ENCODE measurements at regions not wholly inside any gene's neighbourhood (a gene's known extent, or its start where the extent isn't known, plus 50 kb on each side); places are given as distances from the start of the nearest gene placed in this dataset.

DNA sequence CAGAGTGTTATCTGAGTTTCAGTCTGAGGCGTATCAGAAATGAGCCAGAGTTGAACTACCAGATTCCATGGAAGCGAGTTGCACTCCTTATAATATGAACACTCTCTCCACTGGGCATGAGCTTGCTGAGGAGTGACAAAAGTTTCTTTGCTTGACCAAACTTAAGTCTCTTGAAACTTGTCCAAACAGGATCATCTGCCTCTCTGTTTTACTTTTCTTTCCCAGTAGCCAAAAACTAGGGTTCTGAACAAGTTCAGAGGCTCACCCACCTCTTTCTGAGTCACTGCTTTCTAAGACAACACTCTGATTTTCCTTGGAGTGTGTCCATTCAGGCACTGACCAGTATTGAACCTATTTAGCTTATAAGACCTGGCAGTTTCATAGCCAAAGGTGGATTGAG, 233.2 kb upstream of the TCF4 start:
- no peak for DNase-seq

- no peak for DNase-seq
Measured at GRCh38 chr18:55819448-55819847, 231.5 kb upstream of the TCF4 start.

- DNase-seq = no peak
Measured at GRCh38 chr18:55818284-55818683, 230.3 kb upstream of the TCF4 start.

- no peak for DNase-seq
Measured at GRCh38 chr18:55811925-55812324, 223.9 kb upstream of the TCF4 start.

- no peak for DNase-seq
Measured at GRCh38 chr18:55805666-55806065, 217.7 kb upstream of the TCF4 start.

GRCh38 chr18:55795101-55795669, 207.2 kb upstream of the TCF4 start:
- DNase-seq = no peak

DNA sequence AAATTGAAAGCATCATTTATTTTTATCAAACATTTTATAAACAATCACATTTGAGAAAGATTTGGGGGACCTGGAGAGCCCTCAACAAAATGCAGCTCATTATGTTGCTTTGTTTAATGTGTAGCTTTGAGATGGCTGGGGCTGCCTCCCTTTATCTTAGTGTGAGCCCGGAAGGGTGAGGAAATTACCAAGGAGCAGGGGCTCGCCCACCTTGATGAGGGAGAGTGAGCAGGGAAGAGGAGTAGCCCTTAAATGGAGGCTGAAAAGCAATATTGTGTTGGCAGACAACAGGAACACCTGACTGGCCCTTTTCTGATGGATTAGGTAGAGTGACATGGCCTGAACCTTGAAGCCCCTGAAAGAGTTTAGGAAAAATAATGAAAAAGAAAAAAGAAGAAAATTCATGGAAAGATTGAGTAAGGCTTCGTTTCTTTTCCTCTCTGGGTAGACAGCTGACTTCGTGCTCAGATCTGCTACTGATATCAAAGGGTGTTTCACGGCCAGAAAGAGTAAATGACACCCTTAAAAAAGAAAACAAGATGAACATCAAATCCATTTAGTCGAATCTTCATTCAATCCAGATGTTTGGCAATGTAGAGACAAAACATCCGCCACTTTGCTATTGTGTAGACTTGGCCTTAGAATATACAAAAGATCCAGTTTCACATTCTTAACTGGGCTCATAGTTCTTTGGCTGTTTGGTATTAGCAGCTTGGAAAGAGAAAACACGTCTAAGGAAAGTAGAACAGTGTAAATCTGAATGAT, 206.5 kb upstream of the TCF4 start:
- no peak for DNase-seq

- DNase-seq = no peak
Measured at GRCh38 chr18:55790296-55790695, 202.3 kb upstream of the TCF4 start.

DNA sequence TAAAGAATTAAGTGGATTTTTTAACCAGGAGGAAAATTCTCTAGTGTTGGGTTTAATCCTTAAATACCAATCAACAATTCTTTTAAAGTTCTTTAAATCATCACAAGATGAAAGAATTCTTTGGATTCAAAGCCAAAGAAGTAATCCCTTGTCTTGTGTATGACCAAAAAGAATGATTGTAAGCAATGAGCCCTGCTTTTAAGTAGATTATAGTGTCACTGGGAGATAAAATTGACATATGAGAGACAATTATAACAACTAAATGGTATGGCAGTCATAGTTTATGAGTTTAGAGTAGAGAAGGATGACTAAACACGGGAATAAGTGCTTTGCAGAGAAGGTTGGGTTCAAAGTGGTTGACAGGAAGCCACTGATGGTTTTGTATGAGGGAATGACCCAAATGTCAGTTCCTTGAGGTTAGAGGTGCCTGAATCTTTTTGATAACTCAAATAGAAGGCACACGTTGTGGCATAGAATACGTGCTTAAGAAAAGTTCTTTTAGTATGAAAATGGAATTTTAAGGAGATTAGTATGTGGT, 199.6 kb upstream of the TCF4 start:
- DNase-seq = no peak

- DNase-seq = peak; percentile 36
Measured at GRCh38 chr18:55786651-55787272, 198.8 kb upstream of the TCF4 start.

DNA sequence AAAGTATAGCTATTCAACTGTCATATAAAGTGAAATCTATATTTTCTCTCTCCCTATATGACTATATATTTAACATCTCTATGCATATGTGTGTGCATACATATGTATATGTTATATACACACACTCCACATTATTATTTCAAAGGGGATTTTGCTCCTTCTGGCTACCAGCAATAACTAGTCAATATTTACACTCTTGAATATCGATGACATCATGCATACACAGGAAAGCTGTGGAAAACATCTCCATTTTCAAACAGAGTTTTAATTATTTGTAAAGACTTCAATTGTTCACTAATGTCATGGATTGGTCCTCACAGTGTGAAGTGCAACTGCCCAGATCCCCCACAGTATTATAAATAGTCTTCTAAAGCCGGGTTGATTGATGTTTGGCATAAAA, 195.9 kb upstream of the TCF4 start:
- no peak for DNase-seq

GRCh38 chr18:55781481-55781957, 193.5 kb upstream of the TCF4 start:
- DNase-seq = peak; percentile 63

DNA sequence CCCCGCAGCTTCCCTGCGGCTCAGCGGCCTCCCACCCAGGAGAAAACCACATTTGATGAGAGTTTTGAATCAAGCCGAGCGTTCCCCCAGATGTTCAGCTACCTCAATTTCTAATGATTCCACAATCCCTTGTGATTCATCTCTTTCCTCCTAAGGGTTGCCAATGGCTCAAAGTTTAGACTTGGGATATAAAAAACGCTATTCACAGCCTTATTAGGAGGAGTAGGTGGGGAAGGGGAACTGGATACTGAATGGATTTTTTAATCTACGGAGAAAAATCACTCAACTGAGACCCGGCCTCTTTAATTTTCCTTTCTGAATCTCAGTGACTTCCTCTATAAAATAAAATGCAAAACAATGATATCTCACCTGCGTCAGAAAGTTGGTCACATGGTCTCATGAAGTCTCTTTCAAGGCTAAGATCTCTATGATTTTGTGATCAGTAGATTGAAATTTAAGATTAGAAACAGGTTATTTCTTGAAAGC, 192.6 kb upstream of the TCF4 start:
- DNase-seq = no peak

- DNase-seq = peak; percentile 44
Measured at GRCh38 chr18:55779691-55780585, 191.9 kb upstream of the TCF4 start.

DNA sequence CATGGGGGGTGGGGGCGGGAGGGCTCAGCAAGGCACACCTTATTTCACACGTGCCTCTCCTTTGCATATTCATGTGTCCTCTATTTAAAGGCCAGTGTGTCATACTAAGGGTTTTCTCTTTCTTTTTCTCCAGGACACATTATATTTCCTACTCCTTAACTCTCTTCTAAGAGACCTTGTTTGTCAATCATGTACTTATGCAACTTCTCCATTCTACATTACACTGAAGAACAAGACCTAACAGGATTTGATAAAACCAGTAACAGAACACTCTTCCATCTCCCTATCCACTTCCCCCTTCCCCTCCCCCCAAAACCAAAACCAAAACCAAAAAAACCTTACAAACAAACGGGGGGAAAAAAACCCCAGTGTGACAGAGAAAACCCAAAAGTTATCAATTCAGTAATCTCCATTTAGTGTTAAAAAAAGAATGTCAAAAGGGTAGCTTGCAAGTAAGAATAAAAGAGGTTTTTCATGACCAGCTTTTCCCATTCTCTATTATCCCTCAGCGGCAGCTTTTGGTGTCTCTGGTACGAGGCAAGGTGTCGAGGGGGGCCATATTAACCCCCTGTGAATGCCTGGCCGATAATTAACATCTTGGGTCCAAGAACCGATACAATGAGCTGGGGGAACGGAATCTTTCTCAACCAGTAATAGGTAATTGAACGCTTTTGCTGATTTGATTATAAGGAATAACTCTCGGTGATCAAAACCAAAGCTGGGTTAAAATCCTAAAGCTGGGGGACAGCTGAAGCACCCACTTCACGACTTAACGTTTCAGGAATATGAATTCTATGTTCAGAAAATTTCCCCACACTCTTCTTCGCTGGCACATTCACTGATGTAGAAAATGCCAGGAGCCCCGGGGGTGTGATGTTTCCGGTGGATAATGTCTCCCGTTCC, 191.0 kb upstream of the TCF4 start:
- peak; percentile 82 for DNase-seq

DNA sequence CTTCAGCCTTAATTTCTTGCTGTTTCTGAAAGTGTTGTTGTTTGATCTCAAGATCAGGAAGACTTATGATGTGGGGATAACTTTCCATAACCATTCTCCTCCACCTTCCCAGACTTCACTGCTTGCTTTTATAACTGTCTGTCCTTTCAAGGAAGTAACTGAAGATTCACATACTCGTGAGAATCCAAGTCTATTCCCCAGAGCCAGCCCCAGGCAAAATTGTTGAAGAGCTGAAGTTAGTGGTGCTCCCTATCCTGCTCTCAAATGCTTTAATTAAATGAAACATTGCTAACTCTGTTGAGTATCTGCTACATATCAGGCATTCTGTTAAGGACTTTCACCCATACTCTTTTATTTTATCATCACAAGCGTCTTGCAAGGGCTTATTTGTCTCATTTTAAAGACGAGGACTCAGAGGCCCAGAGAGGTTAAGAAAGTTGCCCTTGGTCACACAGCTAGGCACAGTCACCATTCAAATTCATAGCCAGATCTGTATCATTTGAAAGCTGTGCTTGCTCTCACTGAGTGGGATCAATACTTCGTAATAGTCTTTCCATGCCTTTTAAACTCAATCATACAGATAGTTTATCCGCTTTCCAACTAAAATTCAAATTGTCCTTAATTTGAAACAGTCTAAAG, 189.8 kb upstream of the TCF4 start:
- DNase-seq = no peak

GRCh38 chr18:55775972-55776371, 188.0 kb upstream of the TCF4 start:
- no peak for DNase-seq

- no peak for DNase-seq
Measured at GRCh38 chr18:55774505-55774904, 186.5 kb upstream of the TCF4 start.

DNA sequence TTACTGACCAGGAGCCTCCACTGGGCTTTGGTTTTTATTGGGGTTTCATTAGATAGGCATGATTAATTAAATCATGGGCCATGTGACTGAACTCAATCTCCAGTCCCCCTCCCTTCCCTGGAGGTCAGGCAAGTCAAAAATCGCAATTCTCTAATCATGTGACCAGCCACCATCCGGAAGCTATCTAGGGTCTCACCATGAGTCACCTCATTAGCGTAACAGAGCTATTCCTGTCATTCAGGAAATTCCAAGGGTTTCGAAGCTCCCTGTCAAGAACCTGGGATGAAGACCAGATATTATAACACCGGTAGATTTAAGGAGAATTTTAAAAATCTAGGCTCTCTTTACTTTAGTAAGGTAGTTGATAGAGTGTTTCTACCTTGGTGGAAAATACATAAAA, 180.3 kb upstream of the TCF4 start:
- DNase-seq = no peak

DNA sequence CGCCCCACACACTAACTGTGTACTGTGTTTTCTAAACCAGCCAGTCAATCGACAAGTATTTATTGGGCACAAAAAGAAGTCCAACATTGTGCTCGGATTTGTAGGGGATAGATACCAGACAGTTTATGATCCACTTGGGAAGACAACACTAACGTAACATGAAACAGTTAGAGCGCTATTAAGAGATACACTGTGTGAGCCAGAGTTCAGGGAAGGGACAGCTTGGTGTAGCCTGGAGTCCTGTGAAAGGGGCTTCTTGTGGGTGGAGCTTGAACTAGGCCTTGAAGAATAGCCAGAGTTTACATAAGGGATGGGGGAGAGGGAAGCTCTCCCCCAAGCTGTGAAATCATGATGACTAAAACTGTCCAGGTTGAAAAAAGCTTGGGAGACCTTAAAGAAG, 176.4 kb upstream of the TCF4 start:
- DNase-seq = no peak

- DNase-seq = no peak
Measured at GRCh38 chr18:55763805-55764204, 175.8 kb upstream of the TCF4 start.
